CD4-positive, alpha-beta T cell treated with Interleukin-4 for 1 hour (primary cell): ENCODE measurements at regions not wholly inside any gene's neighbourhood (a gene's known extent, or its start where the extent isn't known, plus 50 kb on each side); places are given as distances from the start of the nearest gene placed in this dataset.
"Not testable (repeated sequence)": the region's sequence is repeated elsewhere in the genome, so short reads cannot be mapped to it uniquely, and the experiment has no call there.

ENCODE experiments used
- DNase-seq, 2 donors: peaks; one replicate each; pipeline ENCODE4 v3.0.0-alpha.2; 2020 to 2022

DNA sequence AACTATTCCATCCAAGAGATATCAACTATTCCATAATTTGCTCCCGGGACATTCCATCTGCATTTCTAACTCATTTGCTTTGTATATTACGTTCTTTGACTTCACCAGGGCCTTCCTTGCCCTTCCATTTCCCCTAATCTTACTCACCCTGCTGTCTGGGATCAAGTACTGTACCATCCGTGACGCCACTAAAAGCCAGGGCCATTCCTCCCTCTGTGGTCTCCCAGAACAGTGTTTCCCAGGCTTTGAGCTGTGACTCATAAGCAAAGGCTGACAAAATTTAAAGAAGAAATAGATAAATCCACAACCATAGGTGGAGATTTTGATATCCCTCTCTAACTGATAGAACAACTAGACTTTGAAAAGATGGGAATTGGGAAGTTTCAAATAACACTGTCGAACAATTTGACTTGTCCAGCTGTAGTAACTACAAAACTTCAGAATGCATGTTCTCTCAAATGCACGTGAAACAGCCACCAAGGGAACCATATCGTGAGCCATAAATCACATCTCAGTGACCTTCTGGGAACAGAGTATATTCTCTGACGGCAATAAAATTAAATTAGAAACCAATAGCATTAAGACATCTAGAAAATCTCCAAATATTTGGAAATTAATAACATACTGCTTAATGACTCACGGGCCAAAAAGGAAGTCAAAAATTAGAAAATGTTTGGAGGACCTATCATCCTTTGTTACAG lies 501.0 kb downstream of the SETD4 start:
- DNase-seq = no peak

DNA sequence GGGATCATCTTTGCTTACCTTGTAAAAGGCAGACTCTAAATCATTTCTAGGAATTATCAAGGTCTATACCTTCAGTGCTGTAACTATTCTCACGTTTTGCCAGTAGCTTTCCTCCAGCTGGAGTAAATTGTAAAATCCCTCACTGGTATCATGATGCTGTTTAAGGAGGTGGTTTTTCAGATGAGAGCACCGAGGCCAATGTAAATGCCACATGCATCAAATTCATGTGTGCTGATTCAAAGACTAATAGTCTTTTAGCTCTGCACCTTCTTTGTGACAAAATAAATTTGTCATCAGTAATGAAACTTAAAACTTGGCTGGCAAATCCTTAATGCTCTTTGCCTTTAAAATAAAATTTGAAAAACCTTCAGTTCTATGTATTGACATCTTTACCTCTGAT lies 503.8 kb downstream of the SETD4 start:
- no peak for DNase-seq

DNA sequence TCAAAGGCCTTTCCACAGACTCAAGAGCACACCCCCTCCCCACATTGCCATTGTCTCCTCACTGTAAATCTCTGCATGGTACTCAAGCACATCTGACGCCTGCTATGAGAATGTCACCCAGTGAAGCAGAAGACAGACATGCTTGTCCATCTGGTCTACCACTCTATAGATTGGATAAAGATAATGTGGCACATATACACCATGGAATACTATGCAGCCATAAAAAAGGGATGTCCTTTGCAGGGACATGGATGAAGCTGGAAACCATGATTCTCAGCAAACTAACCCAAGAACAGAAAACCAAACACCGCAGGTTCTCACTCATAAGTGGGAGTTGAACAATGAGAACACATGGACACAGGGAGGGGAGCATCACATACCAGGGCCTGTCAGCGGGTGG lies 503.4 kb upstream of the RUNX1 start:
- DNase-seq = not testable (repeated sequence)

DNA sequence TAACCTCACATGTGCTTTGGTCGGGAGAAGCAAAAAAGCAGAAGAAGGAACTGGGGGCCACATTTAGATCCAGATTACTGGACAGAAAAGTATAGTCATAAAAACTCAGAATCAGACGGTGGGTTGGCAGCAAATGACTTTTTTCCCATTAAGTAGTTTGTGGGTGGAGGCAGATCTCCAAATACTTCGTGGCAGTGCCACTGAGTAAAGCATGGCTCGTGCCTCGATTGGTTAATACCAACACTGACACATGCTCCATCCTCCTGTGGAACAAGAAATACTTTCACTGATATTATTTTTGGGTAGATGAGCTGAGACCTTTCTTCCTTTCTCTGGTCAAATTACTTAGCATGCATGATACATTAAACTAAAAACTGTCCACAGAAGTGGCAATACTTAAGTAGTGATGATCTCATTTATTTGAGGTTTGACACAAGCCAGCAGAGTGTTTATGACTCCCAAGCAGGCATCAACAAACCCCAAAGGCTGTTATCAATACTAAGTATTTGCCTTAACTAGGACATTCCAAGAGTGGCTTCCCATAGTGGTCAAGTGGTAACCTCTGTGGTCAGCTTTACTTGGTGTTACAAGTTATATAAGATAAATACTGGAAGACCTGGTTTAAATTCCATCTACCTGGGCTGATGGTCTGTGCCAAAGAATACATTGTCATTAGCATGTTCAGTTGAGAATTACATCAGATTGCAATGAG lies 500.0 kb upstream of the RUNX1 start:
- no peak for DNase-seq

DNA sequence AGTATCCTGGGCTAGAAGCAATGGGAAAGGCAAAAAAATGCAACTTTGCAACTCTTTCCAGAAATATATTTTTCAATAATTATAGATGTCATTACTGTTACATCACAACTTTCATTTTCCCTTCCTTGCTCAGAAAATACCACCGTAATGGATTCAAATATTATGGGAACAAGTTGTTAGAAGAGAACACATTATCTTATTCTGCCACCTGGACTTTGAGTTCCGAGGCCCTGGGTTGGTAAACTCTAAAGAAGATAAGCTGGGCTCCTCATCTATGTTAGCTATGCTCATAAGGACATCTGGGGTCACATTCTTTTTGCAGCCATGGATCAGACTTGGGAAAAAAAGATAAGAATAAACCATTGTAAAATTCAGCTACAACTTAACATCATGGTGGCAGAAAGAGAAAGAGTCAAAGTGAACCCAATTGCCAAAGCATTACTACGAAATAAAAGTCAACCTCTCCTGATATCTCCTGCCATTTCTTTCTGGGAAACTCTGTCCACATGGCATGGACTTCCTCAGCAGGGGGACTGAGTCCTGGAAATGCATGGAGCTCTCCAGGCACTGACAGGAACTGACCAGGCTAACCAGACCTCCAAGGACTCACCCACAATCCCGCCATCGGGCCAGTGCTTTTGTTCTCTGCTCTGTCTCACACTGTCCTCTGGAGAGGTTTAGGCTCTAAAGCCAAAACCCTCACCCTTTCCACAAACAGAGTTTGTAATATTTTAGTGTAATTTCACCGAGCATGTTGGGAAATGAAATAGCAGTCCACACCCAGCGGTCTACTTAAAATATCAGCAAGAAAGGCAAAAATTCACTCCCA lies 499.1 kb upstream of the RUNX1 start:
- no peak for DNase-seq

DNA sequence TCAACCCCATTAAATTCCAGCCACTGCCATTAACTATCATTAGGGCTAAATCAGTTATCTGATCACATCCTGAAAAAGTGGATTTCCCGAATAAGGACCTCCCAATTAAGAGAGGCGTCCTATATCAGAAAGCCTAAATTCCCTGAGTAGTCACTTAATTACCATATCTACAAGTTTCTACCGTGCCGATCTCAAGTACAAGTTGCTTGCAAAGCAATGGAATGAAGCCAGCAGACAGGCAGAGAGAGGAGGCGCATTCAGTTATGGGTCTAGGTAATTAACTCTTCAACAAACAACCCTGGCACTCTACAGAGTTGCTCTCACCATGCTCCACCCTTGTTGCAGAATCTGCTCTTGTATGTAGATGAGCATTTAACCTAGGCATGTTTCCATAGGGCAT lies 494.6 kb upstream of the RUNX1 start:
- no peak for DNase-seq

DNA sequence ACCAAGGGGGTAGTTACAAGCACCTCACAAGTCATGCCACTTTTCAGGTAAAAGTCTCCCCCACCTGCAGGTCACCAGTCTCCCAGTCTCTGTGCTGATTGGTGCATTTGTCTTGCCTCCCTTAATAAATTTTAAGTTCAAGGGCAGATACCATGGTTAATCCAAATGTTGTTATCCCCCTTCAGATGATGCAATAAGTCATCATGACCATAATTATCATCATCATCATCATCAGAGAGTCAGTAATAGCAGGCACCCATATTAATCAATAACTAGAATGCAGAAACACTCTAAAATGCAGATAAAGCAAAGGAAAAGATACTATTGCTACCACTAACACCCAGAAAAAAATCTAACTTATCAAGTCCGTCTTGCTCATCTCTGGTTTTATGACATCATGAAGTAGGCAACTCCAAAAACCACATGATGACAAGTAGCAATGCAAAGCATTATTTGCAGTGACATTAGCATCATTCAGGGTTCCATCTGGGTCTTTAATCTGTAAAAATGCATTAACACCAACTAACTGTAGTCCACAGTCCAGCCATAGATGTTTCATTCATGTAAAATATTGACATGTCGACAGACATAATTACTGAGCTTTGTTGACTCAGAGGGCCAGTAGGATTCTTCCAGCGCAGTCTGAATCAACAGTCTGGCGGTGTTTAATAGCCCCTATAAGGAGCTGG lies 492.0 kb upstream of the RUNX1 start:
- DNase-seq = no peak

DNA sequence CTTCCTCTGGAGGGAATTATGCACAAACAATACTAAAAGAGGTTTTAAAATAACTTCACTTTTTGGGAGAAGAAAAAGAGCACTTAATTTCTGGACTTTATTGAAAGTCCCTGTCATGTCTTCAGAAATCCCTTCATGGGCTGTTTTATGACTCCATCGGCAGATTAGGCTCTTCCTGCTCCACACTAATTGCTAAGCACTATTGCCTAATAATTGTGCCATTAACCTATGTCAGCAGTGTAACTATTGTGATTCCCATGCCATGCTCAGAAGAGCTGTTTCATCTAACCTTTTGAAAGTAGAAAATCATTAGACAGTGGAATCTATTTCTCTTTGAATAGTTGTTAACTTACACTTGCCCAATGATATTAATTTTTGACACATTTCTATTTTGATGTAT lies 489.3 kb upstream of the RUNX1 start:
- DNase-seq = no peak

DNA sequence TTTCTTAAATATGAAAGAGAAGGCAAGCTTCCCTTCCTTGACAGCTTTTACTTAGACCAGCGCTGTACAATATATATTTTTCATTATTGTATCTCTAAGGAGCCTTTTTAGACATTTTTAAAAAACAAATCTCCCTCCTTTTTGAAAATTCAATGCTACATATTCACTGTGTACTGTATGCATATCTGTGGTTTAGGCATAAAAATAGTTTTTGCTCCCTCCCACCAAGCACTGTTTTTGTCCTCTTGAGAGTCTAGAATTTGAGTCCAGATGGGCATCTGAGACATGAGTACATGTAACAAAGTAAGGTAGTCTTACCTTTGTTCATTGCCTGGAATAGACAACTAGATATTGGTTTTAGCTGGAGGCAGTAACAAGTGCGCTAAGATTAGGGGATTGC lies 488.5 kb upstream of the RUNX1 start:
- no peak for DNase-seq

DNA sequence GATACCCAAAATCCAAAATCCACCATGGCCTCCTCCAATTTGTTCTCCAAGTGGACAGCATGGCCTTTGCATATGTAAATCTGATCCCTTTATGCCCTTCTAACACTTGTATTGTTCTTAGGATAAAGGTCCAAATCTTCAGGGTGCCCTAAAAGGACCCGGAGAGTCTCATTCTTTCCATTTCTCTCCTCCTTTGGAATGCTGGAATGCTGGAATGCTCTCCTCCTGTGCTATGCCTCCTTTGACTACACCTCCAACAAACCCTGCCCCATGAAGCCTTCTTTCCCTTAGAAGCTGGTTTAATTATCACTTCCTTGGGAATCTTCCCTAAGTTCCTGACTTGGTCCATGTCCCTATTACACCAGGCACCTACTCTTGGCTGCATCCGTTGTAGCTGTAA lies 484.8 kb upstream of the RUNX1 start:
- DNase-seq = no peak

DNA sequence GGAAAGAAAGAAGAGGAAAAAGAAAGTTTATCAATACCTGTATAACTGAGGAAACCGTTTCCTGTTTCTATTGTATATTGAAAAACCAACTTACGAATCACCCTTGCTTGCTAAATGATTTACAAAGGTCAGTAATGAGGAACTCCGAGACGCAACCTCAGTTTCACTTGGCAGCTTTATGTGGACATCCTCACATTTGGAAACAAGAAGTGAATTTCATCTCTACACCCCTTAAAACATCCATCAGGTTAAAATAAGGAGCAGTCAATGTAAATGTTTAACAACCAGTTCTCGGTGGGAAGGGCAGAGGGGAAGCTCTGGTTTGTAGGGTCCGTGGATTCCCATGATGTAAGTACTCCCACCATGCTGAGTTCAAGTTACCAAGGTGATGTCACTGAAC lies 481.7 kb upstream of the RUNX1 start:
- no peak for DNase-seq

DNA sequence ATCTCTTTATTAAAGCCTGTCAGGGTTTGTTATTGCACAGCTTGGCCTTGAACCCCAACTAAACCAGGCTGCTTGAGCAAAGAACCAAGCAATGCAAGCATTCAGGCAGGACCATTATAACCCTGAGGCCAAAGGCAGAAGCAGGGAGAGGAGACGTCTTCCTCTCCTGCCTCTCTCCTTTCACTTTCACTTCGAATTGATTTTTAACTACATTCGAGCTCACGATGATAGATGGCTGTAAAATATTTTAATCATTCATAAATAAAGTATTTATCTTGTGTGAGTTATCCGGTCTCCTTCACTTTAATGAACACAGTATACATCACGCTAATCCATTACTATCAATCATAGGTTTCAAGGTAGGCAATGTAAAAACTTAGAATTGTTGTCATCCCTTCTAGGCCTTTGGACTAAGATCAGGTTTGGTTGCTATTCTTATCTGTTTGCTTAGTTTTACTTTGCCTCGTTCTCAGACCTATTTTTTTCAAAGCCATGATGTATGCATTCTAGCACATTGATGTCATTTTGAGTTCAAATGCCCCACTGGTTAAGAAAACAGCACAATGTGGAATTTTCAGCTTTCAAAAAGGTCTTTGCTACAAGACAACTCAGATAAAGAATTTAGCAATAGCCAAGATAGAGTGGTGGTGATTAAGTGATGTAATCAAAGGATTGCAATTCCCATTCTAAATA lies 480.2 kb upstream of the RUNX1 start:
- DNase-seq = peak in 1 of 2 donors; percentile 47

DNA sequence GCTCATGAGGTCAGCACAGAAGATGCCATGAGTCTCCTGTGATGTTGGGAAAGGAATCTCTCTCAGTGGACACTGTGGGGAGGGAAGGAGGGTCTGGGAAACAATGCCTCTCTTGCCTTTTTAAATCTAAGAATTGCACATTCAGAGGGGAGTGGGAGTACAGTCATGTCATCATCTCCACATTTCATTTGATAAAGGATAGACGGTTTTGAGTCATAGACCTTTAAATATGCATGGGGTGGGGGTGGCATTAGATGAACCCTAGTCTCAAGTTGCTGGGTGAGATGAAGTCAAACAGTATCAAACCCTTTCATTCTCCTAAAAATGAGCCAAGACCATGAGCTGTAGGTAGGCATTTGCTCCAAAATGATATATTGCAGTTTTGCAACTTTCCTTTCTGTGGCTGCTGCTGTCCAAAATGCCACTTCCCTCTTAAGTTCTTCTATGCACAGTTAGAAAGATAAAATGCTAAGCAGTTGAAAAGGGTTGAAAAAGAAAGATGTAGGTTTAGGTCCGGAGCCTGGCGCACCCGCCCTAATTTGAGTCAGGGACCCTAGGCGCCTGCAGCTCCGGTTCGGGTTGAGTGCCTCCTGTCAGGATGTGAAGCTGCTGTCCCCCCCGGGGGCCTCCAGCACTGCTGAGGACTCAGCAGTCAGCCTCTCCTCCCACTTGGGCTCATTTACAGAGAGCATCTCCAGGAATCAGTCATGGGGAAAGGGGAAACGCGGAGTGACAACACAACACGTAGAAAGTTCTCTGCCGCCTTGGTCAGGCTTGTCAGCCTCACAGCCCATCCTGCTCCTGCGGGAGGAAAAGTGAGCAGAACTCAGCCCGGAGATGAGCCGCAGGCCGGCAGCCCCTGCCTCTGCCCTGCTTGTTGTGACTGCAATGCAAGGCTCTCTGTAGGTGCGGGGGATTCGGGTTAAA lies 479.3 kb upstream of the RUNX1 start:
- DNase-seq = peak; percentile 26 to 29

DNA sequence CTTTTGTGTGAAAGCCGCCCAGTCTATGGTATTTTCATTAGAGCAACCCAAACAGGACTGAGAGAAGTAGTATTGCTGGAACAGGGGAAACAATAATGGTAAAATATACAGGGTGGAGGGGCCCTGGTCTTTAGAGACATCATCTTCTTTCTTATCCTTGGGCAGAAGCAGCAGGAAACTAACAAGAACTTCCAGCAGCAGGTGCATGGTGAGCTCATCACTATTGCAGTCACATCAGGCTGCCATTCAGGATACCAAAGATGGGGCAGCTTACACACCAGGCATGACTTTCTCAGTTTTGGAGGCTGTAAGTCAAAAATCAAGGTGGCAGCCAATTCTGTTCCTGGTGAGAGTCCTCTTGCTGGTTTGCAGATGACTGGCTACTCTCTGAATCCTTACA lies 478.3 kb upstream of the RUNX1 start:
- no peak for DNase-seq

DNA sequence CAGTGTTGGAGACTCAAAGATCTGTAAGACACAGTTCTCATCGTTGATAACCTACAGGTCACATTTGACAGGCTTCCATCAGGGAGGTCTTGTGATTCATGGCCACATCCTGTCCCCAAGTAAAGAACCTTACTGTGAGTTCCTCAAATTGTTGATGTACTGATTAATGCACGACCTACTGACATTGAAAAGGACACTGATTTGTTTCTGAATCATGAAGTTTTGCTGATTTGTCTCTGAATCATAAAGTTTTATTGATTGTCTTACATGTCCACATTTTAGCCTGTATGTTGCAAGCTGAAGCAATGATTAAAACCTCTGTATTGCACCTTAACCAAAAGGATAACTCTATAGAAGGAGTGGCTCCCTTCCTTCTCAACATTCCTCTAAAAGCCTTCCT lies 476.3 kb upstream of the RUNX1 start:
- DNase-seq = peak in 1 of 2 donors; percentile 23

DNA sequence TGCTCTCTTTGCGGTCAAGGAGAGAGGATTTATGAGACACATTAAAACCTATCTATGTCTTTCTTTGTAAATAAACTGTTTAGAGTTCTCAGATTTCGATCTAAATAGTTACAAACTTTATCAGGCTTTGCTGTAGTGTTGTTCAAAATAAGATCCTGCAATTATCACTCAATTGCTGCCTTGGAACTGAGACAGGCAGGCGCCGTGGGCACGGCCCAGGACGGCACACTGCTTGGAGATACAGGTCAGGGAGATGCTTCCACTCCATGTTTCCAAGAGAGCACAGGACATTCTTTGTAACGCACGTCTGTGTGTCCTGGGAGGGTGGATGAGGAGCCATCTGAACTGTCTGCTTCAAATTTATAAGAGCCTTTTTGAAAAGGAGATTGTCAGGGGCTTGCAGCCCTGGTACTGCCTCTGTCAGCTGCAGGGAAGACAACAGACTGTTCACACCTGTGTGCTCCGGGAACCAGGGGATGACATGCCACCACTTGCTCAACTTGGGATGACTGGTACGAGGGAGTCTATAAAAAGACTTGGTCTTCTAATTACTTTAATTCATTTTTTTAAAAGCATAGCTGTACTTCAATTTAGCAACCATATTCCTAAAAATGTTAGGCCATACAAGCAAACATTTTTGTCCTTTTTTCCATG lies 472.9 kb upstream of the RUNX1 start:
- DNase-seq = no peak

DNA sequence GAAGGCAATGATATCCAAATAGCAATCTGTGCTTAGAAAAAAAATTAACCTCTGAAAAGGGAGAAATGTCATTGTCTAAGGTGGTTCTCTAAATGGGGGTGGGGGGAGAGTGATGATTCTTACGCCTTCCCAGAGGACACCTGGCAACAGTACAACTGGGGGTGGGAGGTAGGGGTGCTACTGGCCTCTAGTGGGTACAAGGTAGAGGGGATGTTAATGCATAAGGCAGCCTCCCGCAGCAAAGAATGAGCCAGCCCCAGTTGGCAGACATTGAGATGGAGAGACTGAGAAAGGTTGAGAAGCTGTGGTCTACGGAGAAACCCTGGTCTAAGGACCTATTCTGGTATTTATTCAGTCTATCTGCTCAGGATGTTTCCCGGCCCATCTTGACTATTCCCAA lies 472.2 kb upstream of the RUNX1 start:
- DNase-seq = no peak

DNA sequence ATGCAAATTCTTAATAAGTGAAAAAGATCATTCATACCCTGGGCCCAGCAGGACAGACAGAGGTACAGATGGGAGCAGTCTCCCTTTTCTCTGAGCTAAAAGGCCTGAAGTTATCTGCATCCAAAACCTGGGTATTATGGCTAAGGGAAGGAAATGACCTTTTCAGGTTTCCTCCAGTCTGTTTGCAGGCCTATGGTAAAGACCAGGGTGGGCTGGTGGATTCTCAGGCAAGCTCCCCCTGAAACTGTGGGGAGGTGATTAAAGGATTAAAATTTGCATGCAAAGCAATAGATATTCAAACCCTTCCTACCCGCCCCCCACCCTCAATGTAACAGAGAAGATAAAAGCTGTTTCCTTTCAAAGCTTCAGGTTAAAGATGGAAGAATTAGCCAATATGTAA lies 471.8 kb upstream of the RUNX1 start:
- DNase-seq = no peak

DNA sequence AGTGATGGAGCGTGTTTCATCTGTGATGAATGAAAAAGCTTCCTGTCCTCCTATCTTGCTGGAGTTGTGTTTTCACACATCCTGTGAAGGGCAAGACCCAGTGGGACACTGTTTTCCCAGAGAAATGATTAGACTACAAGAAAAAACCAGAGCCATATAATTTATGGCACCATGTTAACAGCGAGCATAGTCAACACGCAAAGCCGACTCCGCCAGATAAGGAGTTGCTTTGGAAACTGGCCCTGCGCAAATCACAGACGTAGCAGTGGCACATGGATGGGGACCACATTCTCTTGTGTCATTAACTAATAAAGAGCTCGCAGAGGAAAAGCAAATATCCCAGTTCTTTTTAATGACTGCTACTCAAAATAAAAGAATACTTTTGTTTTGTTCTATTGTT lies 471.2 kb upstream of the RUNX1 start:
- DNase-seq = no peak

DNA sequence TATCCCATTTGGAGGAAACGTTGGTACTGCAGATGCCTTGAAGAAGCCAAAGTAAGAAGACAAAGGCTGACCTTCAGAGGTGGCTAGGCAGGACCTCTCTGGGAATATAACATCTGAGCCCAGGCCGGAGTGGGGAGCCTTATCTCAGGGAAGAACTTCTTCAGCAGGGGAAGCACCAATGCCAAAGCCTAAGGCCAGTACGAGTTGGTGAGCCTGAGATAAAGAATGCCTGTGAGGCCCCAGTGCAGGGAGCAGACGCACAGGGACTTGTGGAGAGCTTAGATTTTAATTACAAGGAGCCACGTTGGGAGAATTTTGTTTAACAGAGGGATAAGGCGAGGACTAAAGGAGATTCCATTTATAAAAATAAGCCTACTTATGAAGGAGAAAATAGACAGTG lies 468.8 kb upstream of the RUNX1 start:
- no peak for DNase-seq

DNA sequence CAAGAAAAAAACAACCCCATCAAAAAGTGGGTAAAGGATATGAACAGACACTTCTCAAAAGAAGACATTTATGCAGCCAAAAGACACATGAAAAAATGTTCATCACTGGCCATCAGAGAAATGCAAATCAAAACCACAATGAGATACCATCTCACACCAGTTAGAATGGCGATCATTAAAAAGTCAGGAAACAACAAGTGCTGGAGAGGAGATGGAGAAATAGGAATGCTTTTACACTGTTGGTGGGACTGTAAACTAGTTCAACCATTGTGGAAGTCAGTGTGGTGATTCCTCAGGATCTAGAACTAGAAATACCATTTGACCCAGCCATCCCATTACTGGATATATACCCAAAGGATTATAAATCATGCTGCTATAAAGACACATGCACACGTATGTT lies 467.2 kb upstream of the RUNX1 start:
- DNase-seq = not testable (repeated sequence)
